SJSA1 (cell line): ENCODE measurements at regions not wholly inside any gene's neighbourhood (a gene's known extent, or its start where the extent isn't known, plus 50 kb on each side); places are given as distances from the start of the nearest gene placed in this dataset.
"Not testable (repeated sequence)": the region's sequence is repeated elsewhere in the genome, so short reads cannot be mapped to it uniquely, and the experiment has no call there.

Source experiments
- DNase-seq, 2 experiments: peaks; one replicate each; pipeline ENCODE4 v3.0.0-alpha.2; 2015 to 2020; ENCODE audit warnings: low spot score in 2 of 2, low read depth in 1 of 2
- H3K27ac ChIP-seq: fragments of 250-450 bp; sonication (Bioruptor Pico); 2 replicates; pipeline ENCODE4 v1.5.1; 2020; ENCODE audit warnings: mild to moderate bottlenecking, moderate library complexity
- H3K27me3 ChIP-seq: fragments of 250-450 bp; sonication (Bioruptor Pico); replicated peaks from 2 replicates; pipeline ENCODE4 v1.5.1; 2020; ENCODE audit warnings: mild to moderate bottlenecking, moderate library complexity
- H3K36me3 ChIP-seq: fragments of 250-450 bp; sonication (Bioruptor Pico); 2 replicates; pipeline ENCODE4 v1.5.1; 2020; ENCODE audit warnings: mild to moderate bottlenecking
- H3K4me1 ChIP-seq: fragments of 250-450 bp; sonication (Bioruptor Pico); replicated peaks from 2 replicates; pipeline ENCODE4 v1.6.1; 2021; ENCODE audit warnings: mild to moderate bottlenecking
- H3K4me3 ChIP-seq: fragments of 250-450 bp; sonication (Bioruptor Pico); 2 replicates; pipeline ENCODE4 v1.5.1; 2020; ENCODE audit warnings: mild to moderate bottlenecking
- H3K9me3 ChIP-seq: fragments of 250-450 bp; sonication (Bioruptor Pico); replicated peaks from 2 replicates; pipeline ENCODE4 v1.5.1; 2020; ENCODE audit warnings: mild to moderate bottlenecking

GRCh38 chr3:105118905-105119304 is 247.8 kb upstream of the ALCAM start:
- Histone ChIP-seq H3K4me1 (no peaks in the 10 kb centered on the region), H3K27me3 (no peaks in the 10 kb centered on the region), H3K9me3 (no peaks in the 10 kb centered on the region), H3K36me3 (no peaks in the 10 kb centered on the region), H3K27ac (no peak overlapping the region), H3K4me3 (no peak overlapping the region)
- DNase-seq, result no peak

- Histone ChIP-seq H3K36me3 (no peaks in the 10 kb centered on the region), H3K27me3 (no peaks in the 10 kb centered on the region), H3K27ac (no peak overlapping the region), H3K9me3 (no peaks in the 10 kb centered on the region), H3K4me3 (no peak overlapping the region), H3K4me1 (no peaks in the 10 kb centered on the region)
- DNase-seq, result no peak
Measured at GRCh38 chr3:105119801-105120340, 246.8 kb upstream of the ALCAM start.

GRCh38 chr3:105130911-105131310 is 235.8 kb upstream of the ALCAM start:
- no peaks in the 10 kb centered on the region for H3K9me3 ChIP-seq
- no peaks in the 10 kb centered on the region for H3K36me3 ChIP-seq
- DNase-seq, result no peak
- no peak overlapping the region for H3K27ac ChIP-seq
- no peak overlapping the region for H3K4me3 ChIP-seq
- no peaks in the 10 kb centered on the region for H3K4me1 ChIP-seq
- no peaks in the 10 kb centered on the region for H3K27me3 ChIP-seq

- no peak overlapping the region for H3K27ac ChIP-seq
- H3K9me3 ChIP-seq, result no peaks in the 10 kb centered on the region
- no peaks in the 10 kb centered on the region for H3K4me1 ChIP-seq
- H3K27me3 ChIP-seq, result no peaks in the 10 kb centered on the region
- no peak overlapping the region for H3K4me3 ChIP-seq
- DNase-seq, result no peak
- no peaks in the 10 kb centered on the region for H3K36me3 ChIP-seq
Measured at GRCh38 chr3:105137911-105138310, 228.8 kb upstream of the ALCAM start.

- H3K4me1 ChIP-seq, result no peaks in the 10 kb centered on the region
- H3K36me3 ChIP-seq, result no peaks in the 10 kb centered on the region
- DNase-seq, result no peak
Measured at GRCh38 chr3:105139881-105140560, 226.7 kb upstream of the ALCAM start.

GRCh38 chr3:105140899-105141367 is 225.8 kb upstream of the ALCAM start:
- DNase-seq, result no peak
- H3K9me3 ChIP-seq, result no peaks in the 10 kb centered on the region

More at GRCh38 chr3:105139881-105140560, 226.7 kb upstream of the ALCAM start:
- H3K9me3 ChIP-seq, result no peaks in the 10 kb centered on the region
- no peaks in the 10 kb centered on the region for H3K27me3 ChIP-seq
- H3K27ac ChIP-seq, result no peak overlapping the region
- no peak overlapping the region for H3K4me3 ChIP-seq

GRCh38 chr3:105144837-105145236 is 221.9 kb upstream of the ALCAM start:
- Histone ChIP-seq H3K27ac (no peak overlapping the region), H3K36me3 (no peaks in the 10 kb centered on the region), H3K4me1 (no peaks in the 10 kb centered on the region)

More at GRCh38 chr3:105140899-105141367, 225.8 kb upstream of the ALCAM start:
- Histone ChIP-seq H3K4me3 (no peak overlapping the region), H3K27ac (no peak overlapping the region), H3K36me3 (no peaks in the 10 kb centered on the region), H3K4me1 (no peaks in the 10 kb centered on the region), H3K27me3 (no peaks in the 10 kb centered on the region)

GRCh38 chr3:105145511-105145910 is 221.2 kb upstream of the ALCAM start:
- Histone ChIP-seq H3K27me3 (no peaks in the 10 kb centered on the region), H3K9me3 (no peaks in the 10 kb centered on the region)
- DNase-seq, result no peak

More at GRCh38 chr3:105144837-105145236, 221.9 kb upstream of the ALCAM start:
- no peak for DNase-seq
- Histone ChIP-seq H3K27me3 (no peaks in the 10 kb centered on the region), H3K9me3 (no peaks in the 10 kb centered on the region), H3K4me3 (no peak overlapping the region)

GRCh38 chr3:105149197-105149596 is 217.5 kb upstream of the ALCAM start:
- H3K27me3 ChIP-seq, H3K27ac ChIP-seq, H3K9me3 ChIP-seq, DNase-seq, H3K4me1 ChIP-seq, H3K4me3 ChIP-seq, H3K36me3 ChIP-seq: not testable (repeated sequence)

More at GRCh38 chr3:105145511-105145910, 221.2 kb upstream of the ALCAM start:
- Histone ChIP-seq H3K36me3 (no peaks in the 10 kb centered on the region), H3K4me3 (no peak overlapping the region), H3K4me1 (no peaks in the 10 kb centered on the region), H3K27ac (no peak overlapping the region)

- no peaks in the 10 kb centered on the region for H3K9me3 ChIP-seq
- no peaks in the 10 kb centered on the region for H3K36me3 ChIP-seq
- no peak for DNase-seq
- no peaks in the 10 kb centered on the region for H3K4me1 ChIP-seq
- H3K27ac ChIP-seq, result no peak overlapping the region
- no peak overlapping the region for H3K4me3 ChIP-seq
- H3K27me3 ChIP-seq, result no peaks in the 10 kb centered on the region
Measured at GRCh38 chr3:105152987-105153386, 213.7 kb upstream of the ALCAM start.

- Histone ChIP-seq H3K27me3 (no peaks in the 10 kb centered on the region), H3K4me3 (no peak overlapping the region), H3K4me1 (no peaks in the 10 kb centered on the region), H3K9me3 (no peaks in the 10 kb centered on the region), H3K36me3 (no peaks in the 10 kb centered on the region), H3K27ac (no peak overlapping the region)
- DNase-seq, result no peak
Measured at GRCh38 chr3:105154692-105155091, 212.0 kb upstream of the ALCAM start.

- DNase-seq, result no peak
- H3K9me3 ChIP-seq, result no peaks in the 10 kb centered on the region
- no peak overlapping the region for H3K27ac ChIP-seq
- no peaks in the 10 kb centered on the region for H3K27me3 ChIP-seq
- no peaks in the 10 kb centered on the region for H3K36me3 ChIP-seq
- no peak overlapping the region for H3K4me3 ChIP-seq
- H3K4me1 ChIP-seq, result no peaks in the 10 kb centered on the region
Measured at GRCh38 chr3:105157067-105157765, 209.5 kb upstream of the ALCAM start.

- no peak for DNase-seq
- Histone ChIP-seq H3K36me3 (no peaks in the 10 kb centered on the region), H3K4me1 (no peaks in the 10 kb centered on the region), H3K27me3 (no peaks in the 10 kb centered on the region), H3K4me3 (no peak overlapping the region), H3K27ac (no peak overlapping the region), H3K9me3 (no peaks in the 10 kb centered on the region)
Measured at GRCh38 chr3:105157766-105158085, 209.0 kb upstream of the ALCAM start.

GRCh38 chr3:105158286-105158685 is 208.4 kb upstream of the ALCAM start:
- Histone ChIP-seq H3K27me3 (no peaks in the 10 kb centered on the region), H3K27ac (no peak overlapping the region), H3K4me1 (no peaks in the 10 kb centered on the region), H3K4me3 (no peak overlapping the region), H3K36me3 (no peaks in the 10 kb centered on the region), H3K9me3 (no peaks in the 10 kb centered on the region)
- no peak for DNase-seq
